Activated CD8-positive, alpha-beta T cell treated with anti-CD3 and anti-CD28 coated beads for 36 hours (primary cell): ENCODE measurements at regions not wholly inside any gene's neighbourhood (a gene's known extent, or its start where the extent isn't known, plus 50 kb on each side); places are given as distances from the start of the nearest gene placed in this dataset.
"Not testable (repeated sequence)": the region's sequence is repeated elsewhere in the genome, so short reads cannot be mapped to it uniquely, and the experiment has no call there.

ENCODE experiments used
- ATAC-seq: fragments of 200-7000 bp; cut with Tn5 transposase; one replicate; pipeline ENCODE4 v1.10.0; 2021; ENCODE audit warnings: mild to moderate bottlenecking, moderate library complexity
- CTCF ChIA-PET: fragments of 350-600 bp; sonication (Branson Sonifier 250); formaldehyde crosslinking; loops from one replicate; lab custom pipeline; 2021; ENCODE audit warnings: antibody characterized with exemption; lab: Charles Lee
- POLR2A ChIA-PET: fragments of 350-600 bp; sonication (Branson Sonifier 250); formaldehyde crosslinking; loops from one replicate; lab custom pipeline; 2021; ENCODE audit warnings: antibody characterized with exemption; lab: Charles Lee
- DNase-seq: peaks from one replicate; pipeline ENCODE4 v3.0.0-alpha.2; 2020
- H3K27ac Mint-ChIP-seq: one replicate; pipeline ENCODE4 v1.8.0; 2021; ENCODE audit warnings: mild to moderate bottlenecking, mixed read lengths
- H3K27me3 Mint-ChIP-seq: one replicate; pipeline ENCODE4 v1.8.0; 2021; ENCODE audit warnings: mixed read lengths
- H3K36me3 Mint-ChIP-seq: one replicate; pipeline ENCODE4 v1.8.0; 2021; ENCODE audit warnings: low read depth, mixed read lengths
- H3K4me1 Mint-ChIP-seq: one replicate; pipeline ENCODE4 v1.8.0; 2021; ENCODE audit warnings: low read depth, mixed read lengths
- H3K4me3 Mint-ChIP-seq: one replicate; pipeline ENCODE4 v1.8.0; 2021; ENCODE audit warnings: mild to moderate bottlenecking, moderate library complexity, mixed read lengths
- H3K9me3 Mint-ChIP-seq: one replicate; pipeline ENCODE4 v1.8.0; 2021; ENCODE audit warnings: mixed read lengths
- intact Hi-C: fragments of 100-400 bp; cut with micrococcal nuclease; formaldehyde crosslinking; loops from one replicate; pipeline ENCODE4 v1.10.0; 2022
- TF ChIP-seq, protein P1 (sequence below): fragments of 200-600 bp; IDR thresholded peaks from one replicate; pipeline ENCODE4 v1.8.0; 2022; ENCODE audit warnings: antibody characterized with exemption, mild to moderate bottlenecking

DNA sequence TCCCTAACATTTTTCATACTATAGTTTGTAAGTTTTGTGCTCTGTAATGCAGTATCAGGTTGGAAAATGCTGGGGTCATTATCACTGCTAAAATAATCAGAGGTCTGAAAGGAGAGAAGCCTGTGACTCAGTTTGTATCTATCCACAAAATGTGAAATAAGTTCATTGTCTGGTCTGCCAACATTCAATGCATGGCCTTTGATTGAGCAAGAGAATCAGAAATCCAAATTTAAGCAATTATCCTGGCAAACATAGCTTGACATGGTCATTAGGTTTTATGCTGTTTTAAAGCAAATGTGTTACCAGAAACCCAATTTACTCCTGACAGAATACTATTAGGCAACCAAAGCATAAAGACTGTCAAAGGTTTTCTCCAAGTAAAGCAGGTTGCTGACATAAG is 709.7 kb upstream of the SEMA3D start:
- H3K4me3 Mint-ChIP-seq: no peak overlapping the region

DNA sequence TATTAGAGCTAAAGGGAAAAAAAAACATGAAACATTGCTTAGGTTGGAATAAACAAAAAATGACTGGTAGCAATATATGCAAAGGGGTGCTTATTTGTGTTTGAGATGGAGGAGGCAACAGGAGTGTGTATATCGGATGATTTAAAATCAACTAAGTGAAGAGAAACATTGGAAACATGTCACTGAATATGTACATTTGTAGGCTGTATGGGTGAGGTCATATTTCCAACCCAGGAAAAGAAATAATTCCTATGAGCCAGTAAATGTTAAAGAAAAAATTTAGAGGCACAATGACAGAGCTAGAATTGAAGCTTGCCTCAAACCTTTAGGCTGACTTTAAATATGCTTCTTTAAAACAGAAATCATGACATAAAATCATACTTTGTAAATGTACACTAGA is 709.0 kb upstream of the SEMA3D start:
- CTCF ChIA-PET: no interaction called here
- no peaks in the 10 kb centered on the region for H3K27me3 Mint-ChIP-seq

More for the DNA sequence above, 709.7 kb upstream of the SEMA3D start:
- POLR2A ChIA-PET: no interaction called here
- no peak overlapping the region for H3K27ac Mint-ChIP-seq
- H3K36me3 Mint-ChIP-seq: no peaks in the 10 kb centered on the region
- CTCF ChIA-PET: interaction anchor here (1.1 kb wide), 1 partner anchor 573 kb away, joined by 3 read pairs; no protein-coding TSS in a partner anchor
- ATAC-seq: no peak
- no peaks in the 10 kb centered on the region for H3K27me3 Mint-ChIP-seq
- no peaks in the 10 kb centered on the region for H3K4me1 Mint-ChIP-seq
- TF ChIP-seq, protein P1, sequence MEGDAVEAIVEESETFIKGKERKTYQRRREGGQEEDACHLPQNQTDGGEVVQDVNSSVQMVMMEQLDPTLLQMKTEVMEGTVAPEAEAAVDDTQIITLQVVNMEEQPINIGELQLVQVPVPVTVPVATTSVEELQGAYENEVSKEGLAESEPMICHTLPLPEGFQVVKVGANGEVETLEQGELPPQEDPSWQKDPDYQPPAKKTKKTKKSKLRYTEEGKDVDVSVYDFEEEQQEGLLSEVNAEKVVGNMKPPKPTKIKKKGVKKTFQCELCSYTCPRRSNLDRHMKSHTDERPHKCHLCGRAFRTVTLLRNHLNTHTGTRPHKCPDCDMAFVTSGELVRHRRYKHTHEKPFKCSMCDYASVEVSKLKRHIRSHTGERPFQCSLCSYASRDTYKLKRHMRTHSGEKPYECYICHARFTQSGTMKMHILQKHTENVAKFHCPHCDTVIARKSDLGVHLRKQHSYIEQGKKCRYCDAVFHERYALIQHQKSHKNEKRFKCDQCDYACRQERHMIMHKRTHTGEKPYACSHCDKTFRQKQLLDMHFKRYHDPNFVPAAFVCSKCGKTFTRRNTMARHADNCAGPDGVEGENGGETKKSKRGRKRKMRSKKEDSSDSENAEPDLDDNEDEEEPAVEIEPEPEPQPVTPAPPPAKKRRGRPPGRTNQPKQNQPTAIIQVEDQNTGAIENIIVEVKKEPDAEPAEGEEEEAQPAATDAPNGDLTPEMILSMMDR: no peak
- intact Hi-C loops: no loop called here
- H3K9me3 Mint-ChIP-seq: no peaks in the 10 kb centered on the region
- no peak for DNase-seq

DNA sequence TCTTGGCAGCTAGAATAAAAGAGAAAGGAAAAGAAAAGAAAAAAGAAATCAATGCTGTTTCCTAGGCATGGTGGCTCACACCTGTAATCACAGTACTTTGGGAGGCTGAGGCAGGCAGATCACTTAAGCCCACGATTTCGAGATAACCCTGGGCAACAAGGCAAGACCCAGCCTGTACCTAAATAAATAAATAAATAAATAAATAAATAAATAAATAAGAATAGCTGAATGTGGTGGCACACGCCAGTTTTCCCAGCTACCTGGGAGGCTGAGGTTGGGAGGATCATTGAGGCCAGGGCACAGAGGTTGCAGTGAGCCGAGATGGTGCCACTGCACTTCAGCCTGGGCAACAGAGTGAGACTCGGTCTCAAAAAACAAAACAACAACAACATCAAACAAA is 705.0 kb upstream of the SEMA3D start:
- H3K36me3 Mint-ChIP-seq, H3K27me3 Mint-ChIP-seq, H3K9me3 Mint-ChIP-seq, H3K27ac Mint-ChIP-seq, POLR2A ChIA-PET, H3K4me3 Mint-ChIP-seq, H3K4me1 Mint-ChIP-seq, ATAC-seq, DNase-seq: not testable (repeated sequence)
- intact Hi-C loops: loop anchor here (5.0 kb wide), 1 partner anchor 575 kb away; no protein-coding TSS in a partner anchor
- CTCF ChIA-PET: interaction anchor here (1.0 kb wide), 1 partner anchor 578 kb away, joined by 5 read pairs; no protein-coding TSS in a partner anchor

More for the DNA sequence above, 709.0 kb upstream of the SEMA3D start:
- no peak overlapping the region for H3K4me3 Mint-ChIP-seq
- H3K9me3 Mint-ChIP-seq: no peaks in the 10 kb centered on the region
- H3K36me3 Mint-ChIP-seq: no peaks in the 10 kb centered on the region
- H3K4me1 Mint-ChIP-seq: no peaks in the 10 kb centered on the region
- intact Hi-C loops: no loop called here
- TF ChIP-seq, protein P1: no peak
- ATAC-seq (no peak), DNase-seq (no peak)
- no peak overlapping the region for H3K27ac Mint-ChIP-seq
- POLR2A ChIA-PET: no interaction called here

DNA sequence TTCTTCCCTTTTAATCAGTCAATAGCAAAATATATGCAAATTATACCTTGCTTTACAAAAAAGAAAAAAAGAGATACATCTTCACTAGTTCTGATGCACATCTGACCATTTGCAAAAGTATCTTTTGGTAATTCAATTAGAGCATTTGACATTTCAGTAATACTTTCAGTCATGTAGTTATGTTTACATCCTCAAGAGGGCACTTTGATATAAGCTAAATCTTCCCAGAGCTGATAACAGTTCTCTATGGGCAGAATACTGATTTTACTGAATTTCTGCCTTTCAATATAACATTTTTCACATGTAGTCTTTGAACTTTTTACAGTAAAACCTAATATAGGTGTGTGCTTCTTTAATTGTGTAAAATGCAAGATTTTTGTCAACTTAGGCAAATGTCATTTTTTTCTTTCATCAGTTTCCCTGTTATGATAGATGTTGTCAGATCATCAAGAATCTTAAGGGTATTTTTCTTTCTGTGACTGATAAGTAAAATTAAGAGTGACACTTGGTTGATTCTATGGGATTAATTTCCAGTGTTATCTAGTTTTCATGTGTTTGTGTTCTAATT is 703.5 kb upstream of the SEMA3D start:
- ChIA-PET POLR2A (no interaction called here), CTCF (interaction anchor here (1.0 kb wide), 1 partner anchor 579 kb away, joined by 3 read pairs; no protein-coding TSS in a partner anchor)
- DNase-seq: no peak
- Mint-ChIP-seq H3K4me3 (no peak overlapping the region), H3K4me1 (no peaks in the 10 kb centered on the region), H3K36me3 (no peaks in the 10 kb centered on the region), H3K9me3 (no peaks in the 10 kb centered on the region), H3K27ac (no peak overlapping the region), H3K27me3 (no peaks in the 10 kb centered on the region)
- TF ChIP-seq, protein P1: peak; percentile 49
- intact Hi-C loops: loop anchor here (5.0 kb wide), 1 partner anchor 577 kb away; no protein-coding TSS in a partner anchor
- no peak for ATAC-seq

DNA sequence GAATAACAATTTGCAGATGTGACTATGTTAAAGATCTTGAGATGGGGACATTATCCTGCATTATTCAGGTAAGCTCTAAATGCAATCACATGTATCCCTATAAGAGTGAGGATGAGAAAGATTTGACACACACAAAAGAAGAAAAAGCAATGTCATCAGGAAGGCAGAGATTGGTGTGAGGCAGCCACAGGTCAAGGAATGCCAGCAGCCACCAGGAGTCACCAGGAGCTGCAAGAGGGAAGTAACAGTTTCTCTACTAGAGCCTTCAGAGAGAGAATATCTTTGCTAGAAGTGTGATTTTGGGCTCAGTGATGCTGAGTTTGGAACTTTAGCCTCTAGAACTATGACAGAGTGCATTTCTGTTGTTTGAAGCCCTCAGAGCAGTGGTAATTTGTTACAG is 700.3 kb upstream of the SEMA3D start:
- Mint-ChIP-seq H3K4me3 (no peak overlapping the region), H3K36me3 (no peaks in the 10 kb centered on the region), H3K27me3 (no peaks in the 10 kb centered on the region), H3K9me3 (no peaks in the 10 kb centered on the region), H3K27ac (no peak overlapping the region), H3K4me1 (no peaks in the 10 kb centered on the region)
- intact Hi-C loops: no loop called here
- DNase-seq (no peak), ATAC-seq (no peak)
- CTCF ChIA-PET: interaction anchor here (0.9 kb wide), 1 partner anchor 1018 kb away, joined by 3 read pairs; no protein-coding TSS in a partner anchor
- POLR2A ChIA-PET: no interaction called here
- TF ChIP-seq, protein P1: no peak
